ENCODE measurements at regions not wholly inside any gene's neighbourhood (a gene's known extent, or its start where the extent isn't known, plus 50 kb on each side); places are given as distances from the start of the nearest gene placed in this dataset.

DNA sequence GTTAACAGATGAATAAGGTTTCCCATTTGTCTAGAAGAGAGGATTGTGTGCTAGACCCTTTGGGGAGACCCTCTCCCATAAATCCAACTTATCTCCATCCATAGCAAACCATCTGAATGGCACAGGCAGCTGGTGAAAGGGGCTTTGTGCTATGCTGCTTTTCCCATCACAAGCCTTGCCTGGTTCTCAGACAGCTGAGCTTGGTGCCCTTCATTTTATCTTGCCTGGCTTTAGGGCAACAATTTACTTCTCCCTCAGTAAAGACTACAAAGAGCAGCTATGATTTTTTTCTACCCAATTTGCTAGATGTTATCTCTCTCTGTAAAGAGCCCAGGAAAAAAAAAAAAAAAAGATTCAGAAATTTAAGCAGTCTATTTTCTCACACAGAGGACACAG, 117.0 kb upstream of the COL21A1 start:
- no peak for TF ChIP-seq POLR2A (IDR thresholded peaks at IDR 0.05; ENCODE audit: borderline replicate concordance, extremely low read depth, insufficient read depth, insufficient read length)
- no peak for TF ChIP-seq TCF7L2 (IDR thresholded peaks at IDR 0.05; ENCODE audit: borderline replicate concordance, extremely low read depth, insufficient read depth, insufficient read length)
- no peak for TF ChIP-seq POLR2AphosphoS5 (IDR thresholded peaks at IDR 0.05; ENCODE audit: low read depth, low read length)
- TF ChIP-seq, protein P1, sequence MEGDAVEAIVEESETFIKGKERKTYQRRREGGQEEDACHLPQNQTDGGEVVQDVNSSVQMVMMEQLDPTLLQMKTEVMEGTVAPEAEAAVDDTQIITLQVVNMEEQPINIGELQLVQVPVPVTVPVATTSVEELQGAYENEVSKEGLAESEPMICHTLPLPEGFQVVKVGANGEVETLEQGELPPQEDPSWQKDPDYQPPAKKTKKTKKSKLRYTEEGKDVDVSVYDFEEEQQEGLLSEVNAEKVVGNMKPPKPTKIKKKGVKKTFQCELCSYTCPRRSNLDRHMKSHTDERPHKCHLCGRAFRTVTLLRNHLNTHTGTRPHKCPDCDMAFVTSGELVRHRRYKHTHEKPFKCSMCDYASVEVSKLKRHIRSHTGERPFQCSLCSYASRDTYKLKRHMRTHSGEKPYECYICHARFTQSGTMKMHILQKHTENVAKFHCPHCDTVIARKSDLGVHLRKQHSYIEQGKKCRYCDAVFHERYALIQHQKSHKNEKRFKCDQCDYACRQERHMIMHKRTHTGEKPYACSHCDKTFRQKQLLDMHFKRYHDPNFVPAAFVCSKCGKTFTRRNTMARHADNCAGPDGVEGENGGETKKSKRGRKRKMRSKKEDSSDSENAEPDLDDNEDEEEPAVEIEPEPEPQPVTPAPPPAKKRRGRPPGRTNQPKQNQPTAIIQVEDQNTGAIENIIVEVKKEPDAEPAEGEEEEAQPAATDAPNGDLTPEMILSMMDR (IDR thresholded peaks at IDR 0.05 in 2 of 3, conservative IDR thresholded peaks at IDR 0.05 in 1 of 3; ENCODE audit: borderline replicate concordance in 1 of 3, insufficient read depth in 1 of 3, low read depth in 2 of 3, low read length in 2 of 3) = no peak
- no peak for TF ChIP-seq SP1 (IDR thresholded peaks at IDR 0.05; ENCODE audit: low read depth)
- no peak for TF ChIP-seq SIN3A (IDR thresholded peaks at IDR 0.05; ENCODE audit: low read depth)
- no peak for TF ChIP-seq EZH2phosphoT487 (IDR thresholded peaks at IDR 0.05; ENCODE audit: borderline replicate concordance)
- no peak for TF ChIP-seq ZNF274 (IDR thresholded peaks at IDR 0.05; ENCODE audit: low read depth, low read length)
- no peak for TF ChIP-seq FOSL1 (IDR thresholded peaks at IDR 0.05; ENCODE audit: low read depth)
- TF ChIP-seq ZBTB33 (IDR thresholded peaks at IDR 0.05; ENCODE audit: extremely low read depth, insufficient replicate concordance, low read length) = no peak

Measured in HCT116 (cell line).